ENCODE measurements at regions not wholly inside any gene's neighbourhood (a gene's known extent, or its start where the extent isn't known, plus 50 kb on each side); places are given as distances from the start of the nearest gene placed in this dataset.

DNA sequence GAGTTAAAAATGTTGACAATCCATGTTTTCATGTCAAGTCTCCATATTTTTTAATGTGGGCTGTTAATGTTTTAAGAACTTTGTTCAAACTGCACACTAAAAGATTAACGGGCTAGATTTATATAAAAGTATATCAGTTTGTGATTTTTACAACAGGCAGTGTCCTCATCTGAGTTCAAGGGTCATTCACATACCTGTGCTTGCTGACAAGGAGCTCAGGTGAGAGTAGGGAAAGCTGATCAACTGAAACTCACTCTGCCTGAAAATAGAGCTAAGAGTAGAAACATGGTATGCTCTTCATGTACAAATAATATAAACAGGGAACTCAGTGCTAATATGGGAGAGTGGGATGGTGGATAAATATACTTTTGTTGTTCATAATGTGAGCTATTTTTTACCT lies 102.3 kb upstream of the DKK2 start:
- TF ChIP-seq, protein P1, sequence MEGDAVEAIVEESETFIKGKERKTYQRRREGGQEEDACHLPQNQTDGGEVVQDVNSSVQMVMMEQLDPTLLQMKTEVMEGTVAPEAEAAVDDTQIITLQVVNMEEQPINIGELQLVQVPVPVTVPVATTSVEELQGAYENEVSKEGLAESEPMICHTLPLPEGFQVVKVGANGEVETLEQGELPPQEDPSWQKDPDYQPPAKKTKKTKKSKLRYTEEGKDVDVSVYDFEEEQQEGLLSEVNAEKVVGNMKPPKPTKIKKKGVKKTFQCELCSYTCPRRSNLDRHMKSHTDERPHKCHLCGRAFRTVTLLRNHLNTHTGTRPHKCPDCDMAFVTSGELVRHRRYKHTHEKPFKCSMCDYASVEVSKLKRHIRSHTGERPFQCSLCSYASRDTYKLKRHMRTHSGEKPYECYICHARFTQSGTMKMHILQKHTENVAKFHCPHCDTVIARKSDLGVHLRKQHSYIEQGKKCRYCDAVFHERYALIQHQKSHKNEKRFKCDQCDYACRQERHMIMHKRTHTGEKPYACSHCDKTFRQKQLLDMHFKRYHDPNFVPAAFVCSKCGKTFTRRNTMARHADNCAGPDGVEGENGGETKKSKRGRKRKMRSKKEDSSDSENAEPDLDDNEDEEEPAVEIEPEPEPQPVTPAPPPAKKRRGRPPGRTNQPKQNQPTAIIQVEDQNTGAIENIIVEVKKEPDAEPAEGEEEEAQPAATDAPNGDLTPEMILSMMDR (IDR thresholded peaks at IDR 0.05; ENCODE audit: insufficient read depth, low read length), result no peak
- no peak for DNase-seq (ENCODE audit: low read depth)
- H3K4me3 ChIP-seq (ENCODE audit: low read depth, low read length), result no peak overlapping the region

DNA sequence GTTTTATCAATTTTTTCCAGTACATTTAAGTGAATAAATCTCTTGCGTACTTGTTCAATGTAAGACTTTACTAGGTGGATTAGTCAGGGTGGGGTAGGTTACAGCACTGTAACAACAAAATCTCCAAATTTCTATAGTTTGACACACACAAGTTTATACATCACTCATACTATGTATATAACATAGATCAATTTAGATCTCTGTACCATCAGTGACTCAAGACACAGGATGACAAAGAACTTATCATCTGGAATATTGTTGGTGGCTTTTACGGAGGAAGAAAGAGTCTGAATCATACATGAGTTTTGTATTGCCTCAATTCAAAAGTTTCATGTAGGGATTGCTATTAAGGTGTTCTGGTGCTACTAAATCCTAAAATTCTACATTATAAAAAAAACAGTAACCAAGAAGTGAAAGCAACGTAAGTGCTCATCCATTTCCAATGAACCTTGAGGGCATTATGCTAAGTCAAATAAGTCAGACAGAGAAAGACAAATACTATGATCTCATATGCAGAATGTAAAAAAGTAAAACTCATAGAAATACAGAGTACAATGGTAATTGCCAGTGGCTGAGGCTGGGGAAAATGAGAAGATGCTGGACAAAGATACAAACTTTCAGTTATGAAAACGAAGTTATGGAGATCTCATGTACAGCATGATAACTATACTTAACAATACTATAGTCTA lies 98.0 kb upstream of the DKK2 start:
- TF ChIP-seq, protein P1 (IDR thresholded peaks at IDR 0.05; ENCODE audit: insufficient read depth, low read length), result no peak
- no peak for DNase-seq (ENCODE audit: low read depth)
- H3K4me3 ChIP-seq (ENCODE audit: low read depth, low read length), result no peak overlapping the region

DNA sequence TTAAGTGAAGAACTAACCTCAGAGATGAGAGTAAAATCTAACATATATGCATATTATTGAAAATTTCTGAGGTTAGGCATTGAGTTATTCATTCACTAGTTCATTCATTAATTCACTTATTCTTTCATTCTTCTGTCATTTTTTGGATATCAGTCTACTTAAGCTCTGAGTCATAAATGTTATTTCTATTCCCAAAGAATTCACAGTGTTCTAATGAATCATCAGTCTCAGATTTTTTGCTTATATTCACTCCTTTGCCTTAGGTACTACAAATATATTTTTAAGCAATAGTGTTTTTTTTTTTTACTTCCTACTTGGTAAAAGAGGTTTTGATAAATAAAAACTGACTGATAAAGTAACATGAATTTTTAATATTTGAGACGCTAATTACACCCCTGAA lies 95.2 kb upstream of the DKK2 start:
- TF ChIP-seq, protein P1 (IDR thresholded peaks at IDR 0.05; ENCODE audit: insufficient read depth, low read length), result no peak
- DNase-seq (ENCODE audit: low read depth), result peak; percentile 39
- no peak overlapping the region for H3K4me3 ChIP-seq (ENCODE audit: low read depth, low read length)

DNA sequence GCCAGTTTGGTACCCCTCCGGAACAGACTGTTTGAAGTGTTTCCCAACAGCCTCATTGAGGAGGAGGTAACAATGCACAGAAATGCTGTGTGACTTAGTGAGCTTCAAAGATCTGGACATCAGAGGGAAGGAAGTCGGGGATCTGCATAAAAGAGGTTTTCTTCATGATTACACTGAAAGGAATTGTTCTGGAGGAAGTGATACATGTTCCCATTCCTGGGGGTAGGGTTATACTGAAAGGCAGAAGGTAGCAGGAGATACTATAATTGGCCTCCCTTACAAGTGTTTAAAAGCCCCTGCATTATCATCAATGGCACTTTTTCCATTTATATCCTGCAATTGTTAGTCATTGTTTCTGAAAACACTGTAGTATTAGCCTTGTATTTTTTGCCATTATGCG lies 94.0 kb upstream of the DKK2 start:
- no peak for DNase-seq (ENCODE audit: low read depth)

DNA sequence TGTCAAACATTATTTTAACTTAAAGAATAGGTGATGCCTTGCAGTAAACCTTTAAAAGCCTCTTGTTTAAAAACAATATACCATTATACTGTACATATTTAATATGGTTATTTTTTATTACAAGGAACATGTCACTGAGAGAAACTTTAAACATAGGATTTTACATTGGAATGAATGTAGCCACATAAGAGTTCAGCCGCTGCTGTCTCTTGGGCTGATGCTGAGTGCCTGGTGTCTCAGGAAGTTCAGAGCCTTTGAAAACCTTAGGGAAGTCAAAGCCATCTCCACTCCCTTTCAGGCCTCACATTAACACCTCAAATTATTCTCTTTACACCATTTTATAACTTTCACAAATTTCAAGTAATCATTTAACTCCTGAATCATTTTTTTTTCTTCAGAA lies 93.5 kb upstream of the DKK2 start:
- TF ChIP-seq, protein P1 (IDR thresholded peaks at IDR 0.05; ENCODE audit: insufficient read depth, low read length), result no peak
- H3K4me3 ChIP-seq (ENCODE audit: low read depth, low read length), result no peak overlapping the region
- no peak for DNase-seq (ENCODE audit: low read depth)

More for the DNA sequence above, 94.0 kb upstream of the DKK2 start:
- H3K4me3 ChIP-seq (ENCODE audit: low read depth, low read length), result no peak overlapping the region
- TF ChIP-seq, protein P1 (IDR thresholded peaks at IDR 0.05; ENCODE audit: insufficient read depth, low read length), result no peak

DNA sequence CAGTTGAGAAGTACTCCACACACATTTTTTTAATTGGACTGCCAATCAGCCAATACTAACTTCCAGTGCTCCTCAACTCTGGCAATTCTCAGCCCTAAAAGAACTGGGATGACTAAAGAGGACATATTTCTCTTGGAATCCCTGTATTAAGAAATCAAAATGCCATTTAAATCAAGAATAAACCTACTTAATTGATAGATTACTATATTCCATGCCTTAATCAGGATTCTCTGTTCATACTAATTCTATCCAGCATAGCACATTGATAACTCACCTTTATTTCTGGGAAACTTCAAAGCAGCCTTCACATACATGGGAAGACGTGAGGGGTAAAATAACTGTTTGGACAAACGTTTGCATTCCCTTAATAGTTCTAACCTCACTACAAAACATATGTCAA lies 93.0 kb upstream of the DKK2 start:
- no peak overlapping the region for H3K4me3 ChIP-seq (ENCODE audit: low read depth, low read length)
- no peak for DNase-seq (ENCODE audit: low read depth)
- TF ChIP-seq, protein P1 (IDR thresholded peaks at IDR 0.05; ENCODE audit: insufficient read depth, low read length), result no peak

DNA sequence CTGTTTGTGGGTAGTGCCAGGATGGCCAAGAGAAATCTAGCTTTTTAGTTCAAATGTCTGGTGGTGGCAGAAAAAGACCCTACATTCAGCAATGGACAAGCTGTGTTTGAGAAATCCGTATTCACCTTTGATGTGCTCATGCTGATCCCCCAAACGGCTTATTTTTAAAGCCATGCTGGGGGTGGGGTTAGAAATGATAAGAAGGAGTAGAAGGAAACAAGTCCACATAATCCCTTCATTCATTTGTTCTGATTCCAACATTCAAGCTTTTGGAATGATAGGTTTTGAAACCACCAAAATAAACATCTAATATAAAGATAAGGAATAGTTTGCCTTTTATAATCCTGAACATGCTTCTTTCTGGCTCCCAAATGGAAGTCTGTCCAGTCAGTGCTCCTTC lies 92.0 kb upstream of the DKK2 start:
- DNase-seq (ENCODE audit: low read depth), result no peak
- no peak overlapping the region for H3K4me3 ChIP-seq (ENCODE audit: low read depth, low read length)
- TF ChIP-seq, protein P1 (IDR thresholded peaks at IDR 0.05; ENCODE audit: insufficient read depth, low read length), result no peak
